ENCODE measurements at regions not wholly inside any gene's neighbourhood (a gene's known extent, or its start where the extent isn't known, plus 50 kb on each side); places are given as distances from the start of the nearest gene placed in this dataset.

GRCh38 chr15:39034816-39035215 lies 470.2 kb upstream of the RASGRP1 start:
- Histone ChIP-seq H3K9me3 (ENCODE audit: insufficient read depth in 2 of 2, low read depth in 1 of 2, low read length in 1 of 2) (no peaks in the 10 kb centered on the region), H2BK20ac (ENCODE audit: low read length) (no peak overlapping the region), H3K79me2 (ENCODE audit: control insufficient read depth in 1 of 2, insufficient read depth in 2 of 2, low read length in 2 of 2) (no peaks in the 10 kb centered on the region), H2BK120ac (replicated peaks; ENCODE audit: low read depth, low read length) (no peak overlapping the region), H2BK12ac (ENCODE audit: low read depth, low read length) (no peak overlapping the region), H3K4me1 (replicated peaks in 1 of 4; ENCODE audit: control insufficient read depth in 3 of 4, insufficient read depth in 4 of 4, low read length in 3 of 4) (no peaks in the 10 kb centered on the region), H3K4me2 (ENCODE audit: insufficient read depth in 1 of 2, low read depth in 2 of 2, low read length in 2 of 2) (no peak overlapping the region), H4K5ac (ENCODE audit: insufficient read length, low read depth, low read length) (no peak overlapping the region), H2BK15ac (ENCODE audit: low read length) (no peak overlapping the region), H3K56ac (replicated peaks; ENCODE audit: insufficient read length, low read depth, low read length) (no peak overlapping the region), H3K14ac (ENCODE audit: insufficient read length) (no peak overlapping the region), H2AK5ac (ENCODE audit: low read depth, low read length) (no peak overlapping the region), H3K4me3 (ENCODE audit: extremely low read depth in 1 of 4, insufficient read depth in 2 of 4, low read depth in 3 of 4, low read length in 4 of 4) (no peak overlapping the region), H3K18ac (ENCODE audit: extremely low read depth, low read length) (no peak overlapping the region), H2BK5ac (ENCODE audit: low read depth, low read length) (no peak overlapping the region), H3K23ac (ENCODE audit: insufficient read length) (no peak overlapping the region), H2AFZ (ENCODE audit: low read length) (no peak overlapping the region), H3K79me1 (ENCODE audit: low read depth, low read length) (no peaks in the 10 kb centered on the region), H3K23me2 (ENCODE audit: low read depth, low read length) (no peaks in the 10 kb centered on the region), H4K8ac (ENCODE audit: extremely low read depth, insufficient read depth, low read length) (no peak overlapping the region), H3K36me3 (ENCODE audit: control insufficient read depth in 2 of 4, insufficient read depth in 4 of 4, low read length in 3 of 4) (no peaks in the 10 kb centered on the region), H4K20me1 (replicated peaks in 1 of 2; ENCODE audit: control insufficient read depth in 1 of 2, insufficient read depth in 2 of 2, low read length in 2 of 2) (peaks cover 0 to 2% of the 10 kb centered on the region in 2 experiments), H3K27me3 (replicated peaks in 1 of 4; ENCODE audit: control insufficient read depth in 3 of 4, extremely low read depth in 1 of 4, insufficient read depth in 3 of 4, low read length in 3 of 4) (no peaks in the 10 kb centered on the region), H3K4ac (replicated peaks; ENCODE audit: insufficient read length, low read depth, low read length) (no peak overlapping the region), H4K91ac (replicated peaks; ENCODE audit: insufficient read length, low read length) (no peak overlapping the region), H3K27ac (ENCODE audit: low read depth, low read length) (no peak overlapping the region), H3K9ac (replicated peaks in 1 of 4; ENCODE audit: extremely low read depth in 1 of 4, low read depth in 3 of 4, low read length in 3 of 4) (no peak overlapping the region)
- 80% methylated on average over 2 of the region's 2 CpGs; no CpG with 5 or more reads in 1 of the 2 experiments for WGBS, 2 experiments (ENCODE audit: extremely low coverage in 1 of 2, insufficient coverage in 1 of 2, insufficient read length in 1 of 2, insufficient replicate concordance in 2 of 2, low coverage in 1 of 2, low lambda C conversion rate in 2 of 2, missing lambda C conversion rate in 1 of 2)
- CTCF ChIA-PET (ENCODE audit: partially characterized antibody): no interaction called here
- no peak for DNase-seq (ENCODE audit: low read depth in 1 of 2, low spot score in 2 of 2)
- TF ChIP-seq MAFK (IDR thresholded peaks at IDR 0.05; ENCODE audit: low read depth, low read length) (no peak), EGR1 (IDR thresholded peaks at IDR 0.05; ENCODE audit: borderline replicate concordance, low read depth, low read length) (no peak), ATF2 (IDR thresholded peaks at IDR 0.05; ENCODE audit: low read length) (no peak), FOSL1 (IDR thresholded peaks at IDR 0.05; ENCODE audit: insufficient read depth, low read depth, low read length) (no peak), TEAD4 (IDR thresholded peaks at IDR 0.05; ENCODE audit: low read depth, low read length) (no peak), PHF8 (conservative IDR thresholded peaks at IDR 0.05; ENCODE audit: low read depth, low read length) (no peak), JUN (IDR thresholded peaks at IDR 0.05; ENCODE audit: low read depth, low read length) (no peak), NRF1 (IDR thresholded peaks at IDR 0.05; ENCODE audit: low read depth, low read length) (no peak), POLR2A (IDR thresholded peaks at IDR 0.05; ENCODE audit: control extremely low read depth in 1 of 2, low read depth in 2 of 2, low read length in 2 of 2) (no peak), ZNF274 (IDR thresholded peaks at IDR 0.05; ENCODE audit: borderline replicate concordance, extremely low read depth, low read length) (no peak)
- no peak for FAIRE-seq
- POLR2A ChIA-PET (ENCODE audit: partially characterized antibody): no interaction called here
